H1 (cell line): ENCODE measurements at regions not wholly inside any gene's neighbourhood (a gene's known extent, or its start where the extent isn't known, plus 50 kb on each side); places are given as distances from the start of the nearest gene placed in this dataset.

Source experiments
- GABPA ChIP-seq: IDR thresholded peaks from 2 replicates; pipeline ENCODE4 v1.6.1; 2011; ENCODE audit warnings: mild to moderate bottlenecking, low read length, moderate library complexity, borderline replicate concordance; ENCODE audit not compliant: insufficient read depth
- GTF2F1 ChIP-seq: IDR thresholded peaks from 2 replicates; pipeline ENCODE4 v1.6.1; 2012; ENCODE audit warnings: low read depth, low read length, improper control_type of control experiment, borderline replicate concordance
- HDAC6 ChIP-seq: IDR thresholded peaks from one replicate; pipeline ENCODE4 v1.7.1; 2012; ENCODE audit warnings: low read depth, mild to moderate bottlenecking, inconsistent platforms, low read length, moderate library complexity
- JUND ChIP-seq: IDR thresholded peaks from 2 replicates; pipeline ENCODE4 v1.6.1; 2011; ENCODE audit warnings: mild to moderate bottlenecking, improper control_type of control experiment, low read length
- PHF8 ChIP-seq: fragments of 200-600 bp; sonication (generic); conservative IDR thresholded peaks from 2 replicates; pipeline ENCODE4 v1.7.1; 2012; ENCODE audit warnings: low read depth, mild to moderate bottlenecking, inconsistent platforms, low read length, moderate library complexity
- RBBP5 ChIP-seq: IDR thresholded peaks from 2 replicates; pipeline ENCODE4 v1.7.1; 2012; ENCODE audit warnings: low read depth, mild to moderate bottlenecking, inconsistent platforms, low read length, moderate library complexity, borderline replicate concordance
- SP2 ChIP-seq: IDR thresholded peaks from 2 replicates; pipeline ENCODE4 v1.6.1; 2012; ENCODE audit warnings: mild to moderate bottlenecking, low read length, inconsistent platforms
- SP4 ChIP-seq: IDR thresholded peaks from 2 replicates; pipeline ENCODE4 v1.6.1; 2012; ENCODE audit warnings: low read length, inconsistent platforms
- TF ChIP-seq, protein P1 (sequence below): fragments of 300-600 bp; sonication (generic); IDR thresholded peaks from 2 replicates; pipeline ENCODE4 v1.7.1; 2012; ENCODE audit warnings: low read length, moderate library complexity, mild to moderate bottlenecking, inconsistent platforms; ENCODE audit not compliant: insufficient replicate concordance
- TF ChIP-seq, protein P2 (sequence below): IDR thresholded peaks from 2 replicates; pipeline ENCODE4 v1.6.1; 2011; ENCODE audit warnings: low read length, improper control_type of control experiment
- TF ChIP-seq, protein P3 (sequence below): IDR thresholded peaks from 2 replicates; pipeline ENCODE4 v1.6.1; 2011; ENCODE audit warnings: low read depth, mild to moderate bottlenecking, low read length; ENCODE audit not compliant: insufficient read depth

DNA sequence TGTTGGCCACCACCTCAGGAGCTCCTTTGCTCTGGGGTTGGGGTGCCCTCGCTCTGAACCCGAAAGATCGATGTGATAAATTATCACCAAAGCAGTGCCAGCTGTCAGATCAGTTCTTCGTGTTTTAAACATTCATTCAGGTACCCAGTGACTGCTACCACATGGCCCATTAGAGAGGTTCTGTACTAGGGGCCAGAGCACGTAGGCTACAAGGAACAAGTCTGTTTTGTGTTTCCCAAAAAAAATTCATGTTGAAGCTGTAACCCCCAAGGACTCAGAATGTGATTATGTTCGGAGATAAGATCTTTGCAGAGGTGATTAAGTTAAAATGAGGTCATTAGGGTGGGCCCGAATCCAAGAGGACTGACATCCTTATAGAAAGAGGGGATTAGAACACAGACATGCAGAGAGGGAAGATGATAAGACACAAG lies 526.9 kb downstream of the NPHP4 start (continued):
- TF ChIP-seq, protein P1, sequence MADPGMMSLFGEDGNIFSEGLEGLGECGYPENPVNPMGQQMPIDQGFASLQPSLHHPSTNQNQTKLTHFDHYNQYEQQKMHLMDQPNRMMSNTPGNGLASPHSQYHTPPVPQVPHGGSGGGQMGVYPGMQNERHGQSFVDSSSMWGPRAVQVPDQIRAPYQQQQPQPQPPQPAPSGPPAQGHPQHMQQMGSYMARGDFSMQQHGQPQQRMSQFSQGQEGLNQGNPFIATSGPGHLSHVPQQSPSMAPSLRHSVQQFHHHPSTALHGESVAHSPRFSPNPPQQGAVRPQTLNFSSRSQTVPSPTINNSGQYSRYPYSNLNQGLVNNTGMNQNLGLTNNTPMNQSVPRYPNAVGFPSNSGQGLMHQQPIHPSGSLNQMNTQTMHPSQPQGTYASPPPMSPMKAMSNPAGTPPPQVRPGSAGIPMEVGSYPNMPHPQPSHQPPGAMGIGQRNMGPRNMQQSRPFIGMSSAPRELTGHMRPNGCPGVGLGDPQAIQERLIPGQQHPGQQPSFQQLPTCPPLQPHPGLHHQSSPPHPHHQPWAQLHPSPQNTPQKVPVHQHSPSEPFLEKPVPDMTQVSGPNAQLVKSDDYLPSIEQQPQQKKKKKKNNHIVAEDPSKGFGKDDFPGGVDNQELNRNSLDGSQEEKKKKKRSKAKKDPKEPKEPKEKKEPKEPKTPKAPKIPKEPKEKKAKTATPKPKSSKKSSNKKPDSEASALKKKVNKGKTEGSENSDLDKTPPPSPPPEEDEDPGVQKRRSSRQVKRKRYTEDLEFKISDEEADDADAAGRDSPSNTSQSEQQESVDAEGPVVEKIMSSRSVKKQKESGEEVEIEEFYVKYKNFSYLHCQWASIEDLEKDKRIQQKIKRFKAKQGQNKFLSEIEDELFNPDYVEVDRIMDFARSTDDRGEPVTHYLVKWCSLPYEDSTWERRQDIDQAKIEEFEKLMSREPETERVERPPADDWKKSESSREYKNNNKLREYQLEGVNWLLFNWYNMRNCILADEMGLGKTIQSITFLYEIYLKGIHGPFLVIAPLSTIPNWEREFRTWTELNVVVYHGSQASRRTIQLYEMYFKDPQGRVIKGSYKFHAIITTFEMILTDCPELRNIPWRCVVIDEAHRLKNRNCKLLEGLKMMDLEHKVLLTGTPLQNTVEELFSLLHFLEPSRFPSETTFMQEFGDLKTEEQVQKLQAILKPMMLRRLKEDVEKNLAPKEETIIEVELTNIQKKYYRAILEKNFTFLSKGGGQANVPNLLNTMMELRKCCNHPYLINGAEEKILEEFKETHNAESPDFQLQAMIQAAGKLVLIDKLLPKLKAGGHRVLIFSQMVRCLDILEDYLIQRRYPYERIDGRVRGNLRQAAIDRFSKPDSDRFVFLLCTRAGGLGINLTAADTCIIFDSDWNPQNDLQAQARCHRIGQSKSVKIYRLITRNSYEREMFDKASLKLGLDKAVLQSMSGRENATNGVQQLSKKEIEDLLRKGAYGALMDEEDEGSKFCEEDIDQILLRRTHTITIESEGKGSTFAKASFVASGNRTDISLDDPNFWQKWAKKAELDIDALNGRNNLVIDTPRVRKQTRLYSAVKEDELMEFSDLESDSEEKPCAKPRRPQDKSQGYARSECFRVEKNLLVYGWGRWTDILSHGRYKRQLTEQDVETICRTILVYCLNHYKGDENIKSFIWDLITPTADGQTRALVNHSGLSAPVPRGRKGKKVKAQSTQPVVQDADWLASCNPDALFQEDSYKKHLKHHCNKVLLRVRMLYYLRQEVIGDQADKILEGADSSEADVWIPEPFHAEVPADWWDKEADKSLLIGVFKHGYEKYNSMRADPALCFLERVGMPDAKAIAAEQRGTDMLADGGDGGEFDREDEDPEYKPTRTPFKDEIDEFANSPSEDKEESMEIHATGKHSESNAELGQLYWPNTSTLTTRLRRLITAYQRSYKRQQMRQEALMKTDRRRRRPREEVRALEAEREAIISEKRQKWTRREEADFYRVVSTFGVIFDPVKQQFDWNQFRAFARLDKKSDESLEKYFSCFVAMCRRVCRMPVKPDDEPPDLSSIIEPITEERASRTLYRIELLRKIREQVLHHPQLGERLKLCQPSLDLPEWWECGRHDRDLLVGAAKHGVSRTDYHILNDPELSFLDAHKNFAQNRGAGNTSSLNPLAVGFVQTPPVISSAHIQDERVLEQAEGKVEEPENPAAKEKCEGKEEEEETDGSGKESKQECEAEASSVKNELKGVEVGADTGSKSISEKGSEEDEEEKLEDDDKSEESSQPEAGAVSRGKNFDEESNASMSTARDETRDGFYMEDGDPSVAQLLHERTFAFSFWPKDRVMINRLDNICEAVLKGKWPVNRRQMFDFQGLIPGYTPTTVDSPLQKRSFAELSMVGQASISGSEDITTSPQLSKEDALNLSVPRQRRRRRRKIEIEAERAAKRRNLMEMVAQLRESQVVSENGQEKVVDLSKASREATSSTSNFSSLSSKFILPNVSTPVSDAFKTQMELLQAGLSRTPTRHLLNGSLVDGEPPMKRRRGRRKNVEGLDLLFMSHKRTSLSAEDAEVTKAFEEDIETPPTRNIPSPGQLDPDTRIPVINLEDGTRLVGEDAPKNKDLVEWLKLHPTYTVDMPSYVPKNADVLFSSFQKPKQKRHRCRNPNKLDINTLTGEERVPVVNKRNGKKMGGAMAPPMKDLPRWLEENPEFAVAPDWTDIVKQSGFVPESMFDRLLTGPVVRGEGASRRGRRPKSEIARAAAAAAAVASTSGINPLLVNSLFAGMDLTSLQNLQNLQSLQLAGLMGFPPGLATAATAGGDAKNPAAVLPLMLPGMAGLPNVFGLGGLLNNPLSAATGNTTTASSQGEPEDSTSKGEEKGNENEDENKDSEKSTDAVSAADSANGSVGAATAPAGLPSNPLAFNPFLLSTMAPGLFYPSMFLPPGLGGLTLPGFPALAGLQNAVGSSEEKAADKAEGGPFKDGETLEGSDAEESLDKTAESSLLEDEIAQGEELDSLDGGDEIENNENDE, result no peak
- TF ChIP-seq GABPA (no peak), HDAC6 (no peak), SP4 (no peak), SP2 (no peak), RBBP5 (no peak), JUND (no peak), GTF2F1 (no peak), PHF8 (no peak)
- TF ChIP-seq, protein P2, sequence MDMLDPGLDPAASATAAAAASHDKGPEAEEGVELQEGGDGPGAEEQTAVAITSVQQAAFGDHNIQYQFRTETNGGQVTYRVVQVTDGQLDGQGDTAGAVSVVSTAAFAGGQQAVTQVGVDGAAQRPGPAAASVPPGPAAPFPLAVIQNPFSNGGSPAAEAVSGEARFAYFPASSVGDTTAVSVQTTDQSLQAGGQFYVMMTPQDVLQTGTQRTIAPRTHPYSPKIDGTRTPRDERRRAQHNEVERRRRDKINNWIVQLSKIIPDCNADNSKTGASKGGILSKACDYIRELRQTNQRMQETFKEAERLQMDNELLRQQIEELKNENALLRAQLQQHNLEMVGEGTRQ, result no peak
- TF ChIP-seq, protein P3, sequence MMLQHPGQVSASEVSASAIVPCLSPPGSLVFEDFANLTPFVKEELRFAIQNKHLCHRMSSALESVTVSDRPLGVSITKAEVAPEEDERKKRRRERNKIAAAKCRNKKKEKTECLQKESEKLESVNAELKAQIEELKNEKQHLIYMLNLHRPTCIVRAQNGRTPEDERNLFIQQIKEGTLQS, result no peak
